ENCODE measurements at regions not wholly inside any gene's neighbourhood (a gene's known extent, or its start where the extent isn't known, plus 50 kb on each side); places are given as distances from the start of the nearest gene placed in this dataset.

GRCh38 chr3:110267304-110267845 lies 804.2 kb upstream of the NECTIN3 start:
- POLR2A ChIA-PET (ENCODE audit: unreplicated experiment), result interaction anchor here (0.7 kb wide), 1 partner anchor 153 kb away, joined by 3 read pairs; no protein-coding TSS in a partner anchor
- no peaks in the 10 kb centered on the region for H3K79me2 ChIP-seq (ENCODE audit: low read length)
- no peak for DNase-seq
- H3K4me2 ChIP-seq (ENCODE audit: low read length), result no peak overlapping the region
- H3K4me1 ChIP-seq (ENCODE audit: insufficient read depth, low read length), result no peaks in the 10 kb centered on the region
- no peak overlapping the region for H3K4me3 ChIP-seq (ENCODE audit: low read length)
- BruUV-seq (replicated peaks), result no TSS peak
- H3K27ac ChIP-seq (ENCODE audit: low read length), result no peak overlapping the region
- H3K9me3 ChIP-seq (ENCODE audit: low read length), result no peaks in the 10 kb centered on the region
- 0 out of 2 replicates have a peak, but pooled peaks have one; percentile 14 for TF ChIP-seq CTCF (conservative IDR thresholded peaks at IDR 0.05; ENCODE audit: low read depth, low read length)
- TF ChIP-seq EZH2 (IDR thresholded peaks at IDR 0.05; ENCODE audit: low read length, unreplicated experiment), result no peak
- H3K36me3 ChIP-seq (ENCODE audit: low read depth, low read length), result no peaks in the 10 kb centered on the region
- no peaks in the 10 kb centered on the region for H3K9me2 ChIP-seq (replicated peaks; ENCODE audit: low read length)
- no peaks in the 10 kb centered on the region for H4K20me1 ChIP-seq (ENCODE audit: low read length)
- intact Hi-C loops (cut with micrococcal nuclease), result no loop called here
- no peak overlapping the region for H3K9ac ChIP-seq (ENCODE audit: low read length)
- H3K27me3 ChIP-seq (ENCODE audit: low read length), result no peaks in the 10 kb centered on the region
- no peak for ATAC-seq
- H3F3A ChIP-seq (ENCODE audit: low read length, unreplicated experiment), result no peaks in the 10 kb centered on the region
- H2AFZ ChIP-seq (ENCODE audit: low read length), result no peak overlapping the region
- CTCF ChIA-PET, result interaction anchor here (0.7 kb wide), 1 partner anchor 460 kb away, joined by 5 read pairs; no protein-coding TSS in a partner anchor

GRCh38 chr3:110272525-110272924 lies 799.1 kb upstream of the NECTIN3 start:
- H3K79me2 ChIP-seq (ENCODE audit: low read length), result no peaks in the 10 kb centered on the region
- no peak overlapping the region for H3K4me3 ChIP-seq (ENCODE audit: low read length)
- no peaks in the 10 kb centered on the region for H3K9me2 ChIP-seq (replicated peaks; ENCODE audit: low read length)
- BruUV-seq (replicated peaks), result no TSS peak
- no peak overlapping the region for H3K27ac ChIP-seq (ENCODE audit: low read length)
- intact Hi-C loops (cut with micrococcal nuclease), result no loop called here
- no peak overlapping the region for H3K9ac ChIP-seq (ENCODE audit: low read length)
- no peak for ATAC-seq
- H3K9me3 ChIP-seq (ENCODE audit: low read length), result no peaks in the 10 kb centered on the region
- no peaks in the 10 kb centered on the region for H3K4me1 ChIP-seq (ENCODE audit: insufficient read depth, low read length)
- H3K27me3 ChIP-seq (ENCODE audit: low read length), result no peaks in the 10 kb centered on the region
- no peak for DNase-seq
- no peaks in the 10 kb centered on the region for H3K36me3 ChIP-seq (ENCODE audit: low read depth, low read length)
- H2AFZ ChIP-seq (ENCODE audit: low read length), result no peak overlapping the region
- POLR2A ChIA-PET (ENCODE audit: unreplicated experiment), result no interaction called here
- no peaks in the 10 kb centered on the region for H3F3A ChIP-seq (ENCODE audit: low read length, unreplicated experiment)
- TF ChIP-seq EZH2 (IDR thresholded peaks at IDR 0.05; ENCODE audit: low read length, unreplicated experiment) (no peak), EZH2phosphoT487 (IDR thresholded peaks at IDR 0.05; ENCODE audit: borderline replicate concordance, low read length) (no peak), CTCF (conservative IDR thresholded peaks at IDR 0.05; ENCODE audit: low read depth, low read length) (no peak)
- no peak overlapping the region for H3K4me2 ChIP-seq (ENCODE audit: low read length)
- H4K20me1 ChIP-seq (ENCODE audit: low read length), result no peaks in the 10 kb centered on the region
- CTCF ChIA-PET, result no interaction called here

DNA sequence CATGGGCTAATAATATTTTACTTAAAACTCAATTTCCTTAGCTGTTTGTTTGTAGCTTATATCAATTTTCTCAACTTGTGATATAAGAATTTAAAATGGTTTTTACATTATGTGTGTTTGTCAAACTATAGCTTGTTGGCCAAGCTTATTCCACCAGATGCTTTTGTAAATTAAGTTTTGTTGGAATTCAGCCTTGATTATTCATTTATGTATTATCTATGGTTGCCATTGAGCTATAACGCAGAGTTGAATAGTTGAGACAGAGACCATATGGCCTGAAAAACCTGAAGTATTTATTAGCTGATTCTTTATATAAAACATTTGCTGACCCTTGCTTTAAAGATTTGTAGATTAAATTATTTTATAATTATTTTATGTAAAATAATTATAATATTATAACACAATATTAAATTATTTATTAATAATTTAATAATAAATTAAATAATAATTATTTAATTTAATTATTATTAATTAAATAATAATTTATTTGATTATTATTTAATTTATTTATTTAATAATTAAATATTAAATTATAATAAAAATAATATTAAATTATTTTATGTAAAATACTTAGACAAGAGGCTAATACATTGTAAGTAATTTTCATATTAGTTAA lies 779.6 kb upstream of the NECTIN3 start:
- H3K4me3 ChIP-seq (ENCODE audit: low read length), result no peak overlapping the region
- ChIA-PET CTCF (interaction anchor here (0.6 kb wide), 1 partner anchor 24 kb away, joined by 3 read pairs; no protein-coding TSS in a partner anchor), POLR2A (ENCODE audit: unreplicated experiment) (no interaction called here)
- H3K79me2 ChIP-seq (ENCODE audit: low read length), result no peaks in the 10 kb centered on the region
- no peaks in the 10 kb centered on the region for H3K36me3 ChIP-seq (ENCODE audit: low read depth, low read length)
- no peak for TF ChIP-seq EZH2 (IDR thresholded peaks at IDR 0.05; ENCODE audit: low read length, unreplicated experiment)
- no peaks in the 10 kb centered on the region for H4K20me1 ChIP-seq (ENCODE audit: low read length)
- no peak overlapping the region for H3K4me2 ChIP-seq (ENCODE audit: low read length)
- ATAC-seq (no peak), DNase-seq (no peak)
- no peak overlapping the region for H3K9ac ChIP-seq (ENCODE audit: low read length)
- intact Hi-C loops (cut with micrococcal nuclease), result no loop called here
- H3K27ac ChIP-seq (ENCODE audit: low read length), result no peak overlapping the region
- no peaks in the 10 kb centered on the region for H3K9me2 ChIP-seq (replicated peaks; ENCODE audit: low read length)
- H2AFZ ChIP-seq (ENCODE audit: low read length), result no peak overlapping the region
- BruUV-seq (replicated peaks), result no TSS peak
- H3K4me1 ChIP-seq (ENCODE audit: insufficient read depth, low read length), result no peaks in the 10 kb centered on the region
- H3K9me3 ChIP-seq (ENCODE audit: low read length), result no peaks in the 10 kb centered on the region
- H3K27me3 ChIP-seq (ENCODE audit: low read length), result no peaks in the 10 kb centered on the region
- H3F3A ChIP-seq (ENCODE audit: low read length, unreplicated experiment), result no peaks in the 10 kb centered on the region

Measured in PC-3 (cell line).